ENCODE measurements at regions not wholly inside any gene's neighbourhood (a gene's known extent, or its start where the extent isn't known, plus 50 kb on each side); places are given as distances from the start of the nearest gene placed in this dataset.
A peak's percentile ranks its signal among the peaks of the same experiment; 100 is the strongest.
"Not testable (repeated sequence)": the region's sequence is repeated elsewhere in the genome, so short reads cannot be mapped to it uniquely, and the experiment has no call there.

DNA sequence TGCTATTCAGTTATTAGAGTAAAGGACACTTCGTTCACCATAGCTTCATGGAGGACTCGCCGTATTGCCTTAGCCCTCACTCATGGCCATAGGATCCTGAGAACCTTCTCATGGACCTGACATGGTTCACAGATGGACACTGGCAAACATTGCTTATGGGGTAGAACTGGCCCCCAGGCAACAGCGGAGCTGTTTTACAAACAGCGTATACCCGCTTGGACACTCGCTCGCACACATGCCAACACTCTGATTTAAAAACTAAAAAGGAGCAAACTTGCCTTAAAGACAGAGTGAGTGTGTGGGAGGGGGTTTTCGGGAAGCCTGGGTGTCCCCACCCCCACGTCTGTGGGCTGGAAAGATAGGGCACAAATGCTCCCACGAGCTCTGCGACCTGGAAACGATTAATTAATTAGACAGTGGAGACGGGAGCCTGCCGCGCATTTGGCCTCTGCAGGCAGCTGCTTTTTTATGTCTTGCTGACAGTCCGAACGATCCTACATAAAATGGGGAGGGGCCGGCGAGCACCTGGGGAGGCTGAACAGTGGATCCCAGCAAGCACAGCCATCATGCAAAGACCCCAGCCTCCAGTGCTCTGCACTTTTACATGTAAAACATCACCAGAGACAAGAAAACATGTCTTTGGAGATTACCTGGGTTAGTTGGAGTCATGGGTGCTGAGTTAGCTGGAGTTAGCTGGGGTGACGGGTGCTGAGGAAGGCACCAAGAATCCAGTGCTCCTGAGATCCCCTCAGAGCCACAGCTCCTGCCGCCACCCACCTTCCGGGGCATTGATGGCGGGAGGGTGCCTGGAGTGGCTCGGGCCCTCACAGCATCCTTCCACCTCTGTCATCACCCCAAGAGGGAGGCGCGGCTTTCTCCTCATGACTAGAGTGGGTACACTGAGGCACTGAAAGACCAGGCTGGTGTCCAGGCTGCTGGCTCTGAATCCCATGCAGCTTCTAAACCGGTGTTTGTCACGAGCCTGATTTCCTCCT, 105.7 kb downstream of the NPIPB11 start:
- H3K9me3 Mint-ChIP-seq; H3K27me3 Mint-ChIP-seq; H3K36me3 Mint-ChIP-seq; DNase-seq (ENCODE audit: low spot score); ATAC-seq: not testable (repeated sequence)
- peak overlapping the region; percentile 53 for H3K4me3 Mint-ChIP-seq
- H3K4me1 Mint-ChIP-seq (ENCODE audit: low read depth in 2 of 2) = peaks cover 20 to 24% of the 10 kb centered on the region in 2 donors
- peak overlapping the region; percentile 21 to 57 for H3K27ac Mint-ChIP-seq

DNA sequence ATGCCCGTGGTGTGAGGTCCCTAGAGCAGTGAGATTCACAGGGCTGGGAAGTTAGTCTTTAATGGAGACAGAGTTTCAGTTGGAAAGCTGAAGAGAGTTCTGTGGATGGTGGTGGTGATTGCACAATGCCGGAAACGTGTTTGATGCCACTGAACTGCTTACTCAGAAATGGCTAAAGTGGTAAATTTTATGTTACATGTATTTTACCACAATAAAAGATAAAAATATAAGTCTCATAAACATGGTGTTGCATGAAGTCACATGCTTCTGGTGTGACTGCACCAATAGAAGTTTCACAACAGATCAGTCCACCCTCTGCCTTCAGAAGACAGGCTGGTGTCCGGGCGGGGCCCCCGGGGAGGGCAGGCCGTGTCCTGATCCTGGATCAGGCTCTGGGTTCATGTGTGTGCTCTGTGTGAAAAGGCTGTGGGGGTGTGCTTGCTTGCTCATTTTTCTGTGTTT, 106.5 kb downstream of the NPIPB11 start:
- peak; percentile 83 to 84 for ATAC-seq
- DNase-seq (ENCODE audit: low spot score); H3K36me3 Mint-ChIP-seq; H3K9me3 Mint-ChIP-seq; H3K27me3 Mint-ChIP-seq: not testable (repeated sequence)
- Mint-ChIP-seq H3K4me3 (peak overlapping the region; percentile 53), H3K4me1 (ENCODE audit: low read depth in 2 of 2) (peaks cover 20 to 22% of the 10 kb centered on the region in 2 donors), H3K27ac (peak overlapping the region; percentile 21 to 57)

DNA sequence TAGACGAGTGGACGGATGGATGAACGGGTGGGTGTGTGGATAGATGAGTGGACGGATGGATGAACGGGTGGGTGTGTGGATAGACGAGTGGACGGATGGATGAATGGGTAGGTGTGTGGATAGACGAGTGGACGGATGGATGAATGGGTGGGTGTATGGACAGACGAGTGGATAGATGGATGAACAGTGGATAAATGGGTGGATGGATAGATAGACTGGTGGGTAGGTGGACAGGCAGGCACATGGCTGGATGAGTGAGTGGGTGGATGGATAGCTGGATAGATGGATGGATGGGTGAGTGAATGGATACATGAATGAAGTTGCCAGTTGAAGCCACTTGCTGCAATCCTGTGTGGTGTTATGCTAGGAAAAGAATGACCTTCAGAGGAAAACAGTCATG, 107.5 kb downstream of the NPIPB11 start:
- H3K27me3 Mint-ChIP-seq; H3K4me3 Mint-ChIP-seq; H3K9me3 Mint-ChIP-seq; H3K36me3 Mint-ChIP-seq; DNase-seq (ENCODE audit: low spot score); H3K27ac Mint-ChIP-seq; ATAC-seq: not testable (repeated sequence)
- H3K4me1 Mint-ChIP-seq (ENCODE audit: low read depth in 2 of 2) = peaks cover 20 to 22% of the 10 kb centered on the region in 2 donors

DNA sequence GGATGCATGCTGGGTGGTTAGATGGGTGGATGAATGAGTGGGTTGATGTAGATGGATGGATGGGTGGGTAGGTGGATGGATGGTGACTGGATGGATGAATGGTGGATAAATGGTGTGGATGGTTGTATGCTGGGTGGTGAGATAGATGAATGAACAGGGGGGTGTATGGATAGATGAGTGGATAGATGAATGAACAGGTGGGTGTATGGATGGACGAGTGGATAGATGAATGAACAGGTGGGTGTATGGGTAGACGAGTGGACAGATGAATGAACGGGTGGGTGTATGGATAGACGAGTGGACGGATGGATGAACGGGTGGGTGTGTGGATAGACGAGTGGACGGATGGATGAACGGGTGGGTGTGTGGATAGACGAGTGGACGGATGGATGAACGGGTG, 108.2 kb downstream of the NPIPB11 start:
- H3K27ac Mint-ChIP-seq; ATAC-seq; DNase-seq (ENCODE audit: low spot score); H3K9me3 Mint-ChIP-seq; H3K27me3 Mint-ChIP-seq; H3K36me3 Mint-ChIP-seq; H3K4me3 Mint-ChIP-seq: not testable (repeated sequence)
- peaks cover 20 to 22% of the 10 kb centered on the region in 2 donors for H3K4me1 Mint-ChIP-seq (ENCODE audit: low read depth in 2 of 2)

DNA sequence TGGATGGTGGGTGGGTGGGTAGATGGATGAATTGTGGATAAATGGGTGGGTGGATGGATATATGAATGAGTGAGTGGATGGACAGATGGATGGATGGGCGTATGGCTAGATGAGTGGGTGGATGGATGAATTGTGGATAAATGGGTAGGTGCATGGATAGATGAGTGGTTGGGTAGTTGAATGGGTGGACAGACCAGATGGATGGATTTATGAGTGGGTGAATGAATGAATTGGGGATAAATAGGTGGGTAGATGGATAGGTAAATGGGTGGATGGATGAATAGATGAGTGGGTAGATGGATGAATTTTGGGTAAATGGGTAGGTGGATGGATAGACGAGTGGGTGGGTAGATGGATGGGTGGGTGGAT, 108.7 kb downstream of the NPIPB11 start:
- H3K4me1 Mint-ChIP-seq (ENCODE audit: low read depth in 2 of 2) = peaks cover 20 to 22% of the 10 kb centered on the region in 2 donors
- H3K27me3 Mint-ChIP-seq, H3K9me3 Mint-ChIP-seq: not testable (repeated sequence)

DNA sequence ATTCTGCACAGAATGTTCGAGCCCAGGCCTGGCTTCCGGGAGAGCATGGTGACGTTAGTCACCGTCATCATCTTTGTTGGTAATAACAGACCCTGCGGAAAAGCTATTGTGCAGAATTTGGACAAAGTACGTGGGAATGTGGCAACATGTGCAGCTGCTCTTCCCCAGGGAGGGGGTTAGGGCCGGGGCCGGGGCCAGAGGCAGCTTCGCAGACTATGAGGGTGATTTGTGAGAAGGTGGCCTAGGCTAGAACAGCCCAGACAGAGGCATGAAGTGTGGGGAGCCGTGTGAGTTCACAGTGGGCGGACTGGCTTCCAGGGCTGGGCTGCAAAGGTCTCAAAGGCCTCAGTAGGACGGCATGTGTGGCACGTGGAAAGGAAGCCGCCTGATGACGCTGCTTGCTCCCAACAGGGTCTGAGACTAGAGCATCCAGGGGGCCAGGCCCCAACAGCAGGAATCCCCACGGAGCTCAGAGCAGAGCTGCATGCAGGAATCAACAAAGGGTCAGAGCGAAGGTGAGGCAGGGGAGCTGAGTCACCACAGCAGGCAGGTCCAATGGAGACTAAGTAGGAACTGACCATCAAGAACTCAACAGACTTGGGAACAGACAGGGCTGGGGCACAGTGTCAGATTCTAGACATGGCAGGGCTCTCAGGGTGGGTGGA, 109.2 kb downstream of the NPIPB11 start:
- H3K4me1 Mint-ChIP-seq (ENCODE audit: low read depth in 2 of 2) = peaks cover 20 to 22% of the 10 kb centered on the region in 2 donors
- not testable (repeated sequence) for H3K27me3 Mint-ChIP-seq; H3K27ac Mint-ChIP-seq; DNase-seq (ENCODE audit: low spot score); H3K4me3 Mint-ChIP-seq; H3K36me3 Mint-ChIP-seq; ATAC-seq; H3K9me3 Mint-ChIP-seq

More for the DNA sequence above, 108.7 kb downstream of the NPIPB11 start:
- H3K4me3 Mint-ChIP-seq; DNase-seq (ENCODE audit: low spot score); H3K27ac Mint-ChIP-seq; H3K36me3 Mint-ChIP-seq; ATAC-seq: not testable (repeated sequence)

DNA sequence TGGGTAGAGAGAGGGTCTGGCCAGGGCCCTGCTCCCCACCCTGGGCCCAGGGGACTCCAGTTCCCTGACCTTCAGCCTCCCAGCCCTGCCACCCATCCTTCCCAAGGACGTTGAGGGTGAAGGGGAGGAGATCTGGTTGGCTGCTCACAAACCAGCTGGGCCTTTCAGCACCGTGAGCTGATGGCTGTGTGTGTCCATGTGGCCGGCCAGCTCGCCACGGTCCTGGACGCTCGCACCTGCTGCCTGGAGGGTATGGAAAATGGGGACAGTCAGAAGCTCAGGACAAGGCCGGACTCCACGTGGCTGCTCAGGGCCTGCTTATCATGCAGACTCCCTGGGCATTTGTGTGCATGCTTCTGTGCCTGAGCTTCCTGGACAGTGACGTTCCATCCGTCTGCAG, 110.3 kb downstream of the NPIPB11 start:
- H3K9me3 Mint-ChIP-seq; DNase-seq (ENCODE audit: low spot score); H3K27ac Mint-ChIP-seq; H3K27me3 Mint-ChIP-seq; H3K4me3 Mint-ChIP-seq; H3K36me3 Mint-ChIP-seq; ATAC-seq: not testable (repeated sequence)
- H3K4me1 Mint-ChIP-seq (ENCODE audit: low read depth in 2 of 2) = peaks cover 20 to 21% of the 10 kb centered on the region in 2 donors

DNA sequence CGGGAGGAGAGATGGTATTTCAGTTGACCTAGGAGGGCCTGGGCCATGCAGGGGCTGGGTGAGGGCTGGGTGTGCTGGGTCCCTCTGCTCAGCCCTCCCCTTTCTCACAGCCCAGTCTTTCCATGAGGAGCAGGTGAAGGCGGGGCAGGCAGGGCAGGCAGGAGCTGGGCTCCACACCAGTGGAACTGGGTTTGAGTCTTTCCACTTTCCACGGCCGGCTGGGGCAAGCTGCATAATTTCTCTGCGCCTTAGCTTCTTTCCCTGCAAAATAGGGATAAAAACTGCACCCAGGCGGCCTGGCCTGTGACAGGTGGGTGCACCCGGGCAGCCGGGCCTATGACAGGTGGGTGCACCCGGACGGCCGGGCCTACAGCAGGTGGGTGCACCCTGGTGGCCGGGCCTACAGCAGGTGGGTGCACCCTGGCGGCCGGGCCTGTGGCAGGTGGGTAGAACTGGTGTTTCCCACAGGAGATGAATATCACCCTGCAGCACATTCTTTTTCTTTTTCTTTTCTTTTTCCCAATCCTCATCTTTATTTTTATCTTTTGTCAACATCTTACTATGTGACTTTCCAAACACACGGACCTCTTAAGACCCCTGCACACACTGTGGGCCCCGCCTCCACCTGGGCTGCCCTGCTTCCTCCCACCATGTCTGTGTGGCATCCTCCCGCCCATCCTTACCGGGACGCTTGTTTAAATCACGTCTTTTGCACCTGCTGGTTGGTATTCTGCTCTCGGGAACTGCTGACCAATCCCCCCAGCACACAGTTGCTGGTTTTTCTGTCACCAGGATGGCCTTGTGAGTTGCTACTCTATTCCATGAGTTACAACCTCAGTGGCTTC, 111.3 kb downstream of the NPIPB11 start:
- not testable (repeated sequence) for H3K27me3 Mint-ChIP-seq; DNase-seq (ENCODE audit: low spot score); H3K4me3 Mint-ChIP-seq; H3K36me3 Mint-ChIP-seq; ATAC-seq; H3K9me3 Mint-ChIP-seq
- H3K4me1 Mint-ChIP-seq (ENCODE audit: low read depth in 2 of 2) = peaks cover 12 to 17% of the 10 kb centered on the region in 2 donors
- peak overlapping the region in 1 of 2 donors; percentile 70 for H3K27ac Mint-ChIP-seq

DNA sequence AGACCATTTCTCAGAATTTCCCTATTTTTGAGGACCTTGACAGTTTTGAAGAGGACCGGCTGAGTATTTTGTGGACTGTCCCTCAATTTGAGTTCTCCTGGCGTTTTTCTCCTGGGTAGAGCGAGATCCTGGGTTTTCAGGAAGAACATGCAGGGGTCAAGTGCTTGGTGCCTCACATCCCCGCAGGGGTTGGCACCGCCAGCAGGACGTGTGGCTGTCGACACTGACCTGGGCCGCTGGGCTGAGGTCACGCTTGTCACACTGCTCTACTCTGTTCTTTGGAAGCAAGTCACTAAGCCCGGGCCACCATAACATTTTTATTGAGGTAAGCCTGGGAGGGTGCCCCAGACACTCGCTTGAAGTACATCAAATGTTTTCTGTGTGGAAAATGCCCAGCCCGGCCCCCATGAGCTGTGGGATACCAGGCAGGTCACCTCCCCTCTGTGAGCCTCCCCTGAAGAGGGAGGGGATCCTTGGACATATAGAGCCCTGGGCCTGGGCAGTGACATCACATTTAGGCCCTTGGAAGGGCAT, 112.0 kb downstream of the NPIPB11 start:
- H3K36me3 Mint-ChIP-seq = not testable (repeated sequence)

DNA sequence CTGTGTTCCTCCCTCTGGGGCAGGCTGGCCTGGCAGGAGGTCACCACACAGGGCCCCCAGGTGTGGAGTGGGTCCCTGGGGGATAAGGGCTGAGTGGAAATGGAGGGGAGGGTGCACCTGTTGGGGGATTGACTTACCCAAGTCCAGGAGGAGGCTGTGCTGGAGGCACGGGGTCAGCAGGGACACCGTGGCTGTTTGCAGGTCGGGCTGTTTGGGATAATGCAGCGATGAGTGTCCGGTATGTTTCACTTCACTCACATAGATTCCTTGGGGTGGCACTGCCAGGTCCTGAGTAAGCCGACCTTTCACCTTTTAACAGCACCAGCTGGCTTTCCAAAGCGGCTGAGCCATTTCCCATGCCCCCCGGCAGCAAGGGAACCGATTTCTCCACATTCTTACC, 113.0 kb downstream of the NPIPB11 start:
- not testable (repeated sequence) for H3K4me3 Mint-ChIP-seq; H3K27me3 Mint-ChIP-seq; DNase-seq (ENCODE audit: low spot score); H3K27ac Mint-ChIP-seq; ATAC-seq; H3K9me3 Mint-ChIP-seq; H3K36me3 Mint-ChIP-seq
- H3K4me1 Mint-ChIP-seq (ENCODE audit: low read depth in 2 of 2) = peaks cover 0 to 13% of the 10 kb centered on the region in 2 donors

More for the DNA sequence above, 112.0 kb downstream of the NPIPB11 start:
- peaks cover 5 to 14% of the 10 kb centered on the region in 2 donors for H3K4me1 Mint-ChIP-seq (ENCODE audit: low read depth in 2 of 2)
- not testable (repeated sequence) for H3K4me3 Mint-ChIP-seq; H3K9me3 Mint-ChIP-seq; H3K27ac Mint-ChIP-seq; ATAC-seq; H3K27me3 Mint-ChIP-seq; DNase-seq (ENCODE audit: low spot score)

DNA sequence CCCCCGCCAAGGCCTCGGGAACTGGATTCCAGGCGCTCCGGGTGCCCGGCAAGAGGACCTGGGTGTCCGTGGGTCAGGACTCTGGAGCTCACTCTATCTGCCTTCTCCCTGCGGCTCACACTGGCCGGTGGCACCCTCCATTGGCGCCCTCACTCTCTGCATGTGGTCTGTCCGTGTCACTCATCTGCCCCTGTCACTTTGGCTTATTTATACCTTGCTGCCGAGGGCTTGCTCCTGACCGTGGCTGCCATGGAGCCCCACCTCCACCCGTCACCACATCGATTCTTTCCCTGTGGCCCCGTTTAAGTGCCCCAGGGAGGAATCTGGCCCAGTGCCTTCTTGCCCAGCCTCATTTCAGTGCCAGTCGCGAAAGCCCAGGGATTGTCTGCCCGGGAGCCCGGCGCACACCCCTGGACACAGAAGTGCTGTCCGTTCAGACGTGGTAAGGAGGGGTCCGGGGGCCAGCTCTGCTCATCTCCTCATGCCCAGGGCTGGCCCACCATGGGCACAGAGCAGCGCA, 113.5 kb downstream of the NPIPB11 start:
- DNase-seq (ENCODE audit: low spot score); H3K36me3 Mint-ChIP-seq; H3K9me3 Mint-ChIP-seq; ATAC-seq; H3K4me3 Mint-ChIP-seq; H3K27ac Mint-ChIP-seq; H3K27me3 Mint-ChIP-seq: not testable (repeated sequence)
- peaks cover 0 to 11% of the 10 kb centered on the region in 2 donors for H3K4me1 Mint-ChIP-seq (ENCODE audit: low read depth in 2 of 2)

DNA sequence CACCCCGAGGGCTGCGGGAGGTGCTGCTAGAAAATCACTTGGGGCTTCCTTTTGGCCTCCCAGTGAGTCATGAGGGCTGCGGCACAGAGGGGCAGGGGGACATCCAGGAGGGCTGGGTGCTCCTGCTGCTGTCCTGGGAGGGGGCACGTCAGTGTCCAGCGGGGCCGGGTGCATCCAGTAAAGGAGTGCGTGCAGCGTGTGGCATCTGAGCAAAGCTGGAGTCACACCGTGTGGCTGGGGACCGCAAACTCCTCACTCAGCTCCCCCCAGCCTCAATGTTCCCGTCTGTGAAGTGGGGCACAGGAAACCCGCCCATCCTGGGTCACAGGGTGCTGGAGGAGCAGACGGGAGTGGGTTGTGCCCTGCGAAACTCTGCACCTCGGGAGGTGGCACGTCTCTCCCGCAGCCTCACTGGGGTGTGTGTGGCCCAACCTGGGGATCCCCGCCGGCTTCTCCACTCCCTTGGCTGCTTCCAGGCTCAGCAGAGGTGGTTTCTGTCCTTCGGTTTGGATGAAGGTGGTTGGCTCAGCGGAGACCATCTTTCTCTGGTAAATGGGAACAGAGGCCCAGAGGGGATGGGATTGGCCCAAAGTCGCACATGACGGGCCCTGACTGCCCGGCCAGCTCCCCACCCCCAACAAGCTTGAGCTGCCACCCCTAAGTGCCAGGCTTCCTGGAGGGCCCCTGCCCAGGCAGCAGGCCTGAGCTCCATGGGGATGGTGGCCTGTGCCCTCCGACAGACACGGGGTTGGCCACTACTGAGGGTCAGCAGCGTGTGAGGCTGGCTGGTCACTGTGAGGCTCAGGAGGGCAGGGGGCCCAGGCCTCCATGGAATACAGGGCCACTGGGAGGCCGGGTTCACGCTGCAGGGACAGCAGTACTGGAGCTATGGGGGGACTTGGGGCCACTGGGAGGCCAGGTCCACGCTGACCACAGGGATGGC, 114.9 kb downstream of the NPIPB11 start:
- not testable (repeated sequence) for H3K4me3 Mint-ChIP-seq; H3K36me3 Mint-ChIP-seq; H3K27me3 Mint-ChIP-seq; H3K4me1 Mint-ChIP-seq (ENCODE audit: low read depth in 2 of 2); H3K27ac Mint-ChIP-seq; H3K9me3 Mint-ChIP-seq; DNase-seq (ENCODE audit: low spot score)
- peak; percentile 1 to 73 for ATAC-seq
